ENCODE measurements at regions not wholly inside any gene's neighbourhood (a gene's known extent, or its start where the extent isn't known, plus 50 kb on each side); places are given as distances from the start of the nearest gene placed in this dataset.
"Not testable (repeated sequence)": the region's sequence is repeated elsewhere in the genome, so short reads cannot be mapped to it uniquely, and the experiment has no call there.

- DNase-seq (no peak), ATAC-seq (no peak)
- no peak overlapping the region for H3K27ac ChIP-seq
- H3K27me3 ChIP-seq, result no peaks in the 10 kb centered on the region
- no peaks in the 10 kb centered on the region for H3K9me3 ChIP-seq
- TF ChIP-seq POLR2A (IDR thresholded peaks at IDR 0.05), result peak in 1 of 3 donors; percentile 8
- no peak for TF ChIP-seq CTCF (IDR thresholded peaks at IDR 0.05)
- WGBS, 2 donors, result 56 to 64% methylated on average over 3 of the region's 3 CpGs
- peaks cover 10% of the 10 kb centered on the region for H3K4me1 ChIP-seq
- no peak overlapping the region for H3K4me3 ChIP-seq
- H3K36me3 ChIP-seq (replicated peaks in 1 of 2; ENCODE audit: insufficient read depth in 1 of 2, low read depth in 2 of 2), result no peaks in the 10 kb centered on the region
- intact Hi-C loops (cut with DNase I), result no loop called here
Measured at GRCh38 chr14:71400871-71401321, 493.6 kb downstream of the PCNX1 start.

GRCh38 chr14:71402415-71402814, 495.2 kb downstream of the PCNX1 start:
- H3K27me3 ChIP-seq; DNase-seq; H3K27ac ChIP-seq; H3K36me3 ChIP-seq (replicated peaks in 1 of 2; ENCODE audit: insufficient read depth in 1 of 2, low read depth in 2 of 2); H3K4me3 ChIP-seq; ATAC-seq; H3K9me3 ChIP-seq; intact Hi-C loops (cut with DNase I): not testable (repeated sequence)
- 93 to 98% methylated on average over 3 of the region's 3 CpGs for WGBS, 2 donors
- peaks cover 10% of the 10 kb centered on the region for H3K4me1 ChIP-seq

GRCh38 chr14:71403656-71404055, 496.4 kb downstream of the PCNX1 start:
- no peak overlapping the region for H3K4me3 ChIP-seq
- intact Hi-C loops (cut with DNase I), result no loop called here
- H3K27me3 ChIP-seq, result no peaks in the 10 kb centered on the region
- DNase-seq, result peak in 1 of 4 donors; percentile 10
- peaks cover 10% of the 10 kb centered on the region for H3K4me1 ChIP-seq
- TF ChIP-seq CTCF (IDR thresholded peaks at IDR 0.05) (peak in 1 of 7 experiments; percentile 26), POLR2A (IDR thresholded peaks at IDR 0.05) (no peak)
- no peaks in the 10 kb centered on the region for H3K36me3 ChIP-seq (replicated peaks in 1 of 2; ENCODE audit: insufficient read depth in 1 of 2, low read depth in 2 of 2)
- no peak overlapping the region for H3K27ac ChIP-seq
- H3K9me3 ChIP-seq, result no peaks in the 10 kb centered on the region
- ATAC-seq, result no peak

GRCh38 chr14:71405676-71406075, 498.4 kb downstream of the PCNX1 start:
- Histone ChIP-seq H3K27ac (no peak overlapping the region), H3K27me3 (no peaks in the 10 kb centered on the region), H3K4me3 (no peak overlapping the region), H3K4me1 (peaks cover 10% of the 10 kb centered on the region), H3K9me3 (no peaks in the 10 kb centered on the region), H3K36me3 (replicated peaks in 1 of 2; ENCODE audit: insufficient read depth in 1 of 2, low read depth in 2 of 2) (no peaks in the 10 kb centered on the region)
- DNase-seq (no peak), ATAC-seq (no peak)
- WGBS, 2 donors, result 89 to 91% methylated on average over 4 of the region's 4 CpGs
- intact Hi-C loops (cut with DNase I), result no loop called here
- TF ChIP-seq POLR2A (IDR thresholded peaks at IDR 0.05), result no peak

GRCh38 chr14:71408362-71409030, 501.2 kb downstream of the PCNX1 start:
- Histone ChIP-seq H3K4me1 (peaks cover 4% of the 10 kb centered on the region), H3K9me3 (no peaks in the 10 kb centered on the region), H3K27me3 (no peaks in the 10 kb centered on the region), H3K36me3 (replicated peaks in 1 of 2; ENCODE audit: insufficient read depth in 1 of 2, low read depth in 2 of 2) (no peaks in the 10 kb centered on the region), H3K27ac (no peak overlapping the region), H3K4me3 (no peak overlapping the region)
- TF ChIP-seq CTCF (IDR thresholded peaks at IDR 0.05) (no peak), POLR2A (IDR thresholded peaks at IDR 0.05) (no peak)
- no peak for ATAC-seq
- WGBS, 2 donors, result 90 to 92% methylated on average over 7 of the region's 7 CpGs
- DNase-seq, result no peak
- intact Hi-C loops (cut with DNase I), result no loop called here

Measured in body of pancreas (tissue), 4 donors.